ENCODE measurements at regions not wholly inside any gene's neighbourhood (a gene's known extent, or its start where the extent isn't known, plus 50 kb on each side); places are given as distances from the start of the nearest gene placed in this dataset.

DNA sequence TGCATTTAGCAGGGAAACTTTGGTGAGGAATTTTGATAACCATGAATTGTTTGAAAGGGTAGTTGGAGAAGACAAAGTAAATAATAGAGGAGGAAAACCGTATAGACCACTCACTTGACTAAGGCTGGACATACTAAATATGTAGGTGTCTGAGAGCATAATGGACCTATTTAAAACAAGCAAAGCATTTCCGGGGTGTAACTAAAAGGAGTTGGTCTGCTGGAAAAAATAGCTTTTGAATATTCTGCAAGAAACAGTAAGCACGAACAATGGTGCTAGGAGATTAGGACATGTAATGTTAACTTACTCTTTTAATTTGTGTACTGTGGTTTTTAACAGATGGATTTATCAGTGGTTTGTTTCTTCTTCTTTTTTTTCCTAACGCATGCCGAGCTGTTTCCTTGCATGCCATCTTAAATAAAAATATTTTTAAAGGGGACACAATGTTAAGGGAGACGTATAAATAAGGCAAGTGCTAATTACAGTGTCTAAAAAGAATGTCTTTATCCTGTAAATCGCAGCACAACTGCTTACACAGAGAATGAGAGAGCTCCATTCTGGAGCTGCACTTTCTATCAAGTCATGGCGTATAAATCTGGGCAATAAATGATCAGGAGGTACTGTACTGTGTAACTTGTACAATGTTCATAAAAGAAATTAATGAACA lies 492.1 kb downstream of the LMO4 start:
- DNase-seq (ENCODE audit: low read depth) = no peak

DNA sequence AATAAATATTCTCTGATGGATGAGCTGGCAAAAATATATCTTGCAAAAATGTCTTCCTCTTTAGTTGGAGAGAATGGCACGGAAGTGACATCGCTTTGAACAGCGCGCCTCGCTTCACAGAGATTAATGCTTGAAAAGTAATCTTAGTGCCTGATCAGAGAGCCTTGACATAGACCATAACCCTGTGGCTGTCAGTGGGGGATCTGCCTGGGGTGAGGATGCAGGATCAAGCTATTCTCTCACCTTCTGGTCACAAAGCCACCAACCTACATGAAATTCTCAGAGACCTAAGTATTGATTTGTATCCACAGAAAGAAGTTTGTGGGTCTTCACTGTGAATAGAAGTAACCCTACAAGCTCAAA lies 492.6 kb downstream of the LMO4 start:
- no peak for DNase-seq (ENCODE audit: low read depth)

DNA sequence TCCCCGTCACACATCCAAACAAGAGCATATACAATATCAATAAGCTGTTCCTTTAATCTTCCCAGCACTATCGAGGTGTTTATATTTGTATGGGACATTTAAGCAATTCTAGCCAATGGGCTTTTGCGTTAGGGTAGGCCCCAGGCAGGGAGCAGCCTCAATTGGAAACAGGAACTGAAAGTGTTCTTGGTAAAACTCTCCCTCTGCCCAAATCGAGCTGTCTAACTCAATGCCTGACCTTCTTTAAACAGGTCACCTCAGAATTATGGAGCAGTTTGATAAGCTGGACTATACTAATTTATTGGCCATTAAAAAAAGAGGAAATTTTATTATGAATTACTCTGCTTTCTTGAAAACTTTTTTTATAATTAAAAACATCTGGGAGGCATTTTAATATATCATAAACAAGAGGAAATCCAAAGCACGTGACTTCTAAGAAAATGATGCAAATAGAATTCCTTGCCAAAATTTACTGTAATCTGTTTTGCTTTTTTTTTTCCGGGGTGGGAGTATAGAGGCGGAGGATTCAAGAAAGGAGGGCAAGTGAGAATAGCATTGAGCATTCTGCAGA lies 498.1 kb downstream of the LMO4 start:
- no peak for DNase-seq (ENCODE audit: low read depth)

DNA sequence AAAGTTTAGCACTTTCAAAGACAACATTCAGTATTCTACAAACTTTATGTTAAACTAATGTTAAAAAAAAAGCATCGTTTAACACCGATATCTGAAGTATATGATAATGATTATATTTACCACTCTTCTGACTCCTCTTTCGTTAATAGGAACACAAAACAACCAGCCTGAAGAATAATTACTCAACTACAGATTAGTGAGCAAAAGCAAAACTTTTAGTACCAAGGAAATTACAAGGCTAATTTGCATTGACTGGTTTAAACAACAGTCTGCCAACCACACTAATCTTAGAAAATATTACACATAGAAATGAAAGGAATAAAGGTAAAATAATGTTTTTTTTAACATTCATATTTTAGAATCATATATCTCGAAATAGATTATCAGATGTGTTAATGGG lies 500.7 kb downstream of the LMO4 start:
- DNase-seq (ENCODE audit: low read depth) = no peak

DNA sequence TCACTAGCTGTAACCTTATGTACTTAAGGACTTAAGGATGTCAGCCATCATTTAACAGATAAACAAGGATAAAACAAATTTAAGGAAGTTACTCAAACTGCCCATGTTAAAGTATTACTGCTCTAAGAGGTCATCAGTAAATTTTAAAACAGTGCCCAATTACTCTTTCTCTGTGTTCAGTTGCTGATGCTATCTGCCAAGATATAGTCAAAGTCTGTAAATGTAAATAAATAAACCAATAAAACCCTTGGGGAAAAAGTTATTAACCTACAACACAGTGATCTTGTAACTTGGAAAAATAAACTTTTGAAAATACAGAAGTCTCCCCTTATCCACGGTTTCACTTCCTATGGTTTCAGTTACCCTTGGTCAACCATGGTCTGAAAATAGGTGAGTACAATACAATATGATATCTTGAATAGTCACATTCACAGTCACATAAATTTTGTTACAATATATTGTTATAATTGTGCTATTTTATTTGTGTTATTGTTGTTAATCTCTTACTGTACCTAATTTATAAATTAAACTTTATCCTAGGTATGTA lies 501.8 kb downstream of the LMO4 start:
- no peak for DNase-seq (ENCODE audit: low read depth)

DNA sequence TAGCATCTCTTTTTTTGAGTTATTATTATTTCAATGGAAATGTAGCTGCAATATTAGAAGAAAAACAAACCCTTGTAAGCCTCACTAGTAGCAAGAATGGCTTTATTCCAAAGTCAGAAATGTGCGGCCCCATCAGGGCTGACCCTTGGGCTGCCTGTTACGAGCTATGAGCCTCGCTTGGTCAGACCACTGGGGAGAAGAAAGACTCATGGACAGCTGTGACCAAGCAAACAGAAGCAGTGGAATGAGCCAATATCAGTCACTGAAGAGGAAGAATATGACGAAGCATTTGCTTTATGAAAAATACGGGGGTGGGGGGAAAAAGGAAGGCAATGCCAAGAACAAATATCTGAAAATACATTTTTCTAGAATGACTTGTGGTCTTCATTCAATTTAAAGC lies 504.5 kb downstream of the LMO4 start:
- DNase-seq (ENCODE audit: low read depth) = no peak

DNA sequence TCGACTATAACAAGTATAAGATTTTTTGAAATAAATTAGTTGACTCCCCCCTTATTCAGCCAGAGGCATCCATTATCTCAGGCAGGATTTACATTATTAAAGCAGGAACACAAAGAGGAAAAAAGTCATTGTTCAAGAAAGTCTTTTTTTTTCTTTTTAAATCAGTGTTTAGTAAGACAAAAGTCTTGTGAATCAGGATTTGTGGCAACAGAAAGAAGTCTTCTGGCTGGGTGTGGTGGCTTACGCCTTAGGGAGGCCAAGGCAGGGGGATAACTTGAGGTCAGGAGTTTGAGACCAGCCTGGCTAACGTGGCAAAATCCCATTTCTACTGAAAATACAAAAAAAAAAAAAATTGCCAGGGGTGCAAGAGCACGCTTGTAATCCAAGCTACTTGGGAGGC lies 505.5 kb downstream of the LMO4 start:
- DNase-seq (ENCODE audit: low read depth) = no peak

DNA sequence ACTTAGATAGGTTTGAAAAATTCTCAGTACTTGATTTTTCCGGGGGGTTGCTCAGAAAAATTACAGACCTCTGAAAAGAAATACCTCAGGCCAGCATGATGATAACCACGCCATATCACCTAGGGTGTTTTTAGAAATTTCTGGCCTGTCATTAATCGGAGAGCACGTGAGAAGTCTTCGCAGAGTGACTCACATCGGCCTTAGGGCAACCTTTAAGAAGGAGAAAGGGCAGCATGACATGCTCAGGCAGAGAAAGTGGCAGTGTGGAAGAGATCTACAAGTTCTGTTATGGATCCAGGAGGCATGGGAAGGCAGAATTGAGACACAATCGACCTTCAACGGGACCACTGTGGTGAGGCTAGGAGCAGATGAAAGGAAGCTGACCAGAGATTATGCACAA lies 506.3 kb downstream of the LMO4 start:
- no peak for DNase-seq (ENCODE audit: low read depth)

DNA sequence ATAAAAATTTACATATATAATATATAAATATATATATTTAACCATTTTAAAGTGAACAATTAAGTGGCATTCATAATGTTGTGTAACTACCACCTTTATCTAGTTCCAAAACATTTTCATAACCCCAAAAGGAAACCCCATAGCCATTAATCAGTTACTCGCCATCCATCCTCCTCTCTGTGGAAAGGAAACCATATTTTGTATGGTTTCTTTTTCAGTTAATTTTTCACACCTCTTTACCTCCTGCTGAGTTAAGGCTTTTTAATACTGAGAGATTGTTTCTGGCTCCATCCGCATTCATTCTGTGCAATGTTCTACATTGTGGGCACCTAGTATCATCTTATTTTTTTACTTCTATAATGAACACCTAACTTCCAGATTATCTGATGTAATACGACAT lies 512.1 kb downstream of the LMO4 start:
- no peak for DNase-seq (ENCODE audit: low read depth)

DNA sequence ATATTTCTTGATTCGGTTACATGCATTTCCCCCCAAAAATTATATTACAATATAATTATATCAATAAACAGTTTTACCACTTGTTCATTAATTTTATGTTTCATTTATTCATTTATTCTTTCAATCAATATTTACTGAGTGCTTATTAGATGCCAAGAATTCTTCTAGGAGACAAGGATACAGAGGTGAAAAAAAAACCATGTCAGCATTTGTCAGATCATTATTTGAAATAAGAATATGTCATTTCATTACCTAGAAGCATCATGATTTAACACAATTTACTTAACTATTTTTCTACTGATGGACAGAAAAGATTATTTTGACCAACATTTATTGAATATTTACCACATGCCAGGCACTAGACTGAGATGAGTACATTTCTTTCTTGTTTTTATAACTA lies 512.7 kb downstream of the LMO4 start:
- no peak for DNase-seq (ENCODE audit: low read depth)

DNA sequence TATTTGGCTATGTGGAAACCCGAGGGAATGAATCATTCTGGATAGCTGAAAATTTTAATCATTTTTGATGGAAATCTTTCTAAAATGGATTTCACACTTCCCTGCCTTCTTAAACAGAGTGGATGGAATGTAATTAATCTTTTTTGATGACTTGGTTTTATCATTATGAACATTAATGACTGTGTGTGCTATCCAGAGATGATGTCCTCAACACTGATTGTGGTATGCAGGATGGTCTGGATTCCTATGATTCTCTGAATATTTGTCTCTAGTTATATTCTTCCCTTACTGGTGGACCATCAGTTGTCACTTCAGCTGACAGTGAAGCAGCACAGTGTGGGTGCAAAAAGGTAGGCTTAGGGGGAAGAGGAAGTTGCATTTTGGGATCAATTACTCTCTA lies 513.5 kb downstream of the LMO4 start:
- no peak for DNase-seq (ENCODE audit: low read depth)

DNA sequence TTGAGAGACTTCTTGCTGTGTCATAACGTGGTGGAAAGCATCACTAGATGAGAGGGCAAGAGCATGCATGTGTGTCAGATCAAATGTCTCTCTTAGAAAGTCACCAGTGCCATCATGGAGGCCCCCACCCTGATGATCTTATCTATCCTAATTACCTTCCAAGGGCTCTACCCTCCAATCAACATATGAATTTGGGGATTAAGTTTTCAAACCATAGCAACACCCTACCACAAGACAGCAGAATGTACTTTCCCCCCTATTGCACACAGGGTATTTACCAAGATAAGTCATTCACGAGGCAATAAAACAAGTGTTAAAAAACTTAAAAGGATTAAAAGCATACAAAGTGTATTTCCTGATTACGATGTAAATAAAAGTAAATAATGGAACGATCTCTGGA lies 515.6 kb downstream of the LMO4 start:
- no peak for DNase-seq (ENCODE audit: low read depth)

DNA sequence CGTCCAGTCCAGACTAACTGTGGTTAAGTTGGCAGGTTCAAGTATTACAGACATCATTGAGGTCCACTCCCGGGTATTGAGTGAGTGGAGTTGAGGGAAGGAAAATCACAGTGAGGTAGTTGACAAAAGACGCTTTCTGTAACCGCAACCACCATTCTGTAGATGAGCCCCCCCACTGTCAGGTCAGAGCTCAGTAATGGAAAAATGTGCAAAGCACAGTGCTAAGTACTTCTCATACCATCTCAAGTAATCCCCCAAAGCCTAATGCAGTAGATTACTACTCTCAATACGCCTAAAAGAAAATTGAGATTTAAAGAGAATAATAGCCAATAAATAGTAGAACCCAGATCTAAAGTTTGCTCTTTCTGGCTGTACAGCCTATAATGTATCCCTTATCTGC lies 522.8 kb downstream of the LMO4 start:
- no peak for DNase-seq (ENCODE audit: low read depth)

DNA sequence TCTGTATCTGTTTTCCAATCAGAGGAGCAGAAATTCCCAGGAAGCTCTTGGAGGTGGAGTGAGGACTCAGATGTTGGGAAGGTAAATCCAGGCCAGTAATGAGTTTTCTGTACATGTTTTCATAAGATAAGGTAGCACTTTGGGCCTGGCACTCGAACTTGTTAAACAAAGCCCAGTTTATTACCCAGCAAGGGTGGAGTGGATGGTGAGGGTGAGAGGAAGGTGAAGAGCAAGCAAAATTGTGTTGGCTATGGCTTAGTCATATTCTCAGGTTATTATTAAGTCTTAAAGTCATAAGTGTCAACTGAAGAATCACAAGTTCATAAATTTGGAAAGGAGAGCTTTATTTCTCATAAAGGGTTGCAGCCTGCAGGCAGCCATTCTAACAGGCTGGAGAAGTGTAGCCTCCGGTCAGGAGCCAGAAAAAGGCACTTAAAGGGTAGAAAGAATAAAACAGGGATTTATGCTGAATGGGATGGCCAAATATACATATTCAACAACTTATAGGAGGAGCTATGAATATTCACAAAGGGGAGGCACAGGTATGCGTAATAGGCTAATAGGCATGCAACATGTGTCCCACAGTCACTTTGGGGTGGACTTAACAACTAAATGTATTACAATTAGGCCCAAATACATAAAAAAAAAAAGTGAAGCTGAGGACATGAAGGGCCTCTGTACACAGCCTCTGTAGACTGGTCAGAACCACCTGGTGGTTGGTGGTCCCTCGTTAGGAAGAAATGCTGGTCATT lies 523.9 kb downstream of the LMO4 start:
- no peak for DNase-seq (ENCODE audit: low read depth)

DNA sequence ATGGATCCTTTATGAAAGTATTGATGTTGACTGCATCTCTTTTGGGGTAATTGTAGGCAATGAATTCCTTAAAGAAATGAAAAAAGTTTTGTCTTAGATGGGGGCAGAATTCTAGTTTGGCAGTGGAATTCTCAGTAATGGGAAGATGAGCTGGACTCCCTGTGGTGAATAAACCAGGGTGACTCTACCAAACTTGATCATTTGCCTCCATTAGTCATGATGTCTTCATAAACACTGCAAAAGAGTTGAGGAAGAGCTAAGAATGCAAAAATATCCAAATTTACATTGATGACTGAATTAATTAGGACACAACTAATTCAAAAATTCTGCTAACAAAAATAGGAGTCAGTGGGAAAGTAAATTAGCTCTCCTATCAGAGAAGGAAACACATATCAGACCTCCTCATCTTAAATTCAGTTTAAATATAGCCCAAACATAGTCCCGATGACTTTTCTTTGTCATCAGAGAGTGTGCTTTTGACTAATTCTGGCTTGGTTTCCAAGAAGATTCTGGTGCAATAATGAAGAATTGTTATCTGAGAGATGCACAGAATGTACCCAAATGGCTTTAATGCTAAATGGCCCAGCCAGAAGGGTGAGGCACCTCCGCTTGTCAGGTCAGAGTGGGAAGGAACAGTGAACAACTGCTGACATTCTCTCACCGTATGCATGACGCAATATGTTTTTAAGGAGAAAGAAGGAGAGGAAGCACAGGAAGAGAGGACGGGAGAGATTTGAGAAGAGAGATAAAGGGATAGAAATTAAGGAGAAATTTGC lies 525.1 kb downstream of the LMO4 start:
- DNase-seq (ENCODE audit: low read depth) = no peak

DNA sequence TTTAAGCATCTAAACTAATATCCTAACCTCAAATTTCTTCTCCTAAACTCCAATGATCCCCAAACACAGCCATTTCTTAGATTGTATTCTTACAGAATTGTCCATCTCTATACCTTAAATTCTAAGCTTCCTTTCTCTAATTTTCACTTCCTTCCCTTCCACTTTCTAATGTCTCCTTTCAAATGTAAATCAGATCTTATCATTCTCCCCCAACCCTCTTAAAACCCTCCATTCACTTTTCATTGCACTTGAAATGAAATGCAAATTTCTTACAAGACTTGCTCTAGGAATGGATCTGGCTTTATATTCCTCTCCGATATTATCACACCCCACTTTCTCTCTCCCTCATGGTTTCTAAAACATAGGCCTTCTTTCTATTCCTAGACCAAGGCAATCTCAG lies 534.6 kb downstream of the LMO4 start:
- no peak for DNase-seq (ENCODE audit: low read depth)

DNA sequence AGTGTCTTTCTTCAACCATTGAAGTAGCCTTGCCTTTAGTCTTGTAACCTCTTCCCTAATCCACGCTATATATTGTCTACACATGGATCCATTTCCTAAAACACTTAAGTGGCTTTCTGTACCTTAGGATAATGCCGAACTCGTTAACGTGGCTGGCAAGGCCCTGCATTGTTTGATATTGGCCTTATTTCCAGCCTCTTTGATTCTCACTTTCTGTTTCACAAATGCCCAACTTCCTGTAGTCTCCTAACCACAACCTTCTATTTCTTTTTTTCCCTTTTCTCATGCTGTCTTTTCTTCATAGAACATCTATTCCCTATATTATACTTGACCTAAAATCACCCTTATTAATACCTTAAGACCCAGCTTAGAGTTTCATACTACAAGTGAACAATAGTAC lies 536.0 kb downstream of the LMO4 start:
- no peak for DNase-seq (ENCODE audit: low read depth)

DNA sequence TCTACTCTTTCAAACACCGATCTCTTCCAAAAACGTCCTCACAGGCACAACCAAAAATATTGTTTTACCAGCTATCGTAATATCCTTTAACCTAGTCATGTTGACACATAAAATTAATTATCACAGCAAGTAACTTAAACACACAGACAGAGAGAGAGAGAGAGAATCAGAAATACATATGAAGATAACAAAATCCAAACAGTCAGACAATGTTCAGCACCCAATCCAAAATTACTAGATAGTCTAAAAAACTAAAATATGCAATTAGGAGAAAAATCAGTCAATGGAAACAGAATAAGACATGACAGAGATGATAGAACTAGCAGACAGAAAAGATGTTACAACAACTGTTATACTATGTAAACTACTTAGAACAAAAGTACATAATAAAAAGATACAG lies 537.7 kb downstream of the LMO4 start:
- DNase-seq (ENCODE audit: low read depth) = no peak

DNA sequence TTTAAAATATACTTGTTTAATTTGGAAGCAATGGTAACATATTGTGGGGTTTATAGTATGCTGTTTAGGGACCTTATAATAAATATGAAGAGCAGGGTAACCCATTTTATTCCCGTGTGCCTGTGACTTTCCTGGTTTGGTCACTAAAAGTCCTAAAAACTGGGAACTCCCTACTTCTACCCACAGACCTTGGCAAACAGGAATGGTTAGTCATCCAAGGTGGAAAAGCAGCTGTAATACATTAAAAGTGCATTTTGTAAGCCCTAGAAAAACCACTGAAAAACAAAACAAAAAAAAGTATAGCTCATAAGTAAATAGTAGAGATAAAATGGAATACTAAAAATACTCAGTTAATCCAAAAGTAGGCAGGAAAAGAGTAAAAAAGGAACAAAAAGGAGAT lies 538.9 kb downstream of the LMO4 start:
- DNase-seq (ENCODE audit: low read depth) = no peak

DNA sequence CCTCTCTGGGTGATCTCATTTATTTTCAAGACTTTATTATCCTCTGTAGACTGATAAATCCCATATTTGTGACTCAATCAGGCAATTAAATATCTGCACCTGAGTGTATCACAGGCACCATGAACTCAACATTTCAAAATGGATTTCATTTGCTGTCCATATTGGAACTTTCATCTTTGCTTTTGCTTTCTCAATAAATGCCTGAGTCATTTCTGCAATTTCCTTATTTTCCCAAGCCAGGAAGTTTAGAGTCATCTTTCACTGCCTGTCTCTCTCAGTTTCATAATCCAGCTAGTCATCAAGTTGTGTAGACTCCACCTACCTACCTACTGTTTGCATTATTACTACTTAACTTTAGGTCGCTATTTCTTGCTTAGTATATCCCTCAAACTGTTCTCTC lies 540.9 kb downstream of the LMO4 start:
- DNase-seq (ENCODE audit: low read depth) = no peak

DNA sequence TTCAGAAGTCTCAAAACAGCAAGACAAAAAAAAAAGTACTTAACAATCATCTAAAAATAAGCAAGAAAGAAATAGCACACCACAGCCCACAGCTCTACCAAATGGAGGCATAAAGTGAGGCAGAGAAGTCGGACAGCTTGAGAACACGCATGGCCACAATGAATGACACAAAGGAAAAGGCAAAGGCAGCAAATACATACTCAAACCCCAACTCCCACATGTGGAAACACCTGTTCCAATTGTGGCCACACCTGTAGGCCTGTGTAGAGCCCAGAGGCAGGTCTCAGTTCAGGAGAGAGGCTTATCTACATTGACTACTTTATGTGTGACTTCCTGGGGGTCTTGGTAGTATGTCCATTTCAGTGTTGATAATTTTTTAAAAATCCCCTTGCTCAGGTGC lies 543.5 kb downstream of the LMO4 start:
- DNase-seq (ENCODE audit: low read depth) = no peak

DNA sequence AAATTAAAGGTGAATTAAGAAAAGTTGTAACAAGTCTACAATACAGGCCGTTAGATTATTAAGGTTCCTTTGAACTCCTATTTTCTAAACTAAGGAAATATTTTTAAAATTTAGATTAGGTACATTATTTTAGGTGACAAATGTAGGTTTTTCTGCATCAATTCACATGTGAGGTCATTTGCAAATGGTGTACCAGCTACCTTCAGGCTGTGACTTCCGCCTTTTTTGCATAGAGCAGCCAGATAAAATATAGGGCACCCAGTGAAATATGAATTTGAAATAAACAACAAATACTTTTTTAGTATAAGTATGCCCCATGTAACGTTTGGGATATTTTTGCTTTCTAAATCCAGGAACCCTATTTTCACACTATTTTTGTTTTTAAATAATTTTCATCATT lies 544.0 kb downstream of the LMO4 start:
- DNase-seq (ENCODE audit: low read depth) = no peak

DNA sequence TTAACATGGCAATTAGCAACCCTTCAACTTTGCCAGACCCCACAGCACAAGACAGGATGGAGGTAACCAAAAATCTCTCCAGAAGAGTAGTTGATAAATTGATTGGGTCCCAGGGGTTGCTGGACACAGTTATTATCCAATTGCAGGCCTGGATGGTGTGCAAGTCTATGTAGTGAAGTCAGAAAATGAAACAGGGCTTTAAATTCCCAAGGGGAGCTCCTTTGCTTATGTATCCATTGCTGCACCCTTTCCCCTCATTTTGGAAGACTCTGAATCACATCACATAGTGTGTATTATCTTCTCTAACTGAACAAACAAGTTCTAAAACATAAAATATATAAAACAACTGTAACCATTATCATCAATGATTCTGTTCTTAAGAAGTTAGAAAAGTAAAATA lies 550.2 kb downstream of the LMO4 start:
- no peak for DNase-seq (ENCODE audit: low read depth)
